Smooth muscle cell of the brain vasculature (primary cell): ENCODE measurements at regions not wholly inside any gene's neighbourhood (a gene's known extent, or its start where the extent isn't known, plus 50 kb on each side); places are given as distances from the start of the nearest gene placed in this dataset.
A peak's percentile ranks its signal among the peaks of the same experiment; 100 is the strongest.

Experiments
- DNase-seq: peaks from one replicate; pipeline ENCODE4 v3.0.0-alpha.2; 2012; ENCODE audit warnings: low read depth, low spot score

DNA sequence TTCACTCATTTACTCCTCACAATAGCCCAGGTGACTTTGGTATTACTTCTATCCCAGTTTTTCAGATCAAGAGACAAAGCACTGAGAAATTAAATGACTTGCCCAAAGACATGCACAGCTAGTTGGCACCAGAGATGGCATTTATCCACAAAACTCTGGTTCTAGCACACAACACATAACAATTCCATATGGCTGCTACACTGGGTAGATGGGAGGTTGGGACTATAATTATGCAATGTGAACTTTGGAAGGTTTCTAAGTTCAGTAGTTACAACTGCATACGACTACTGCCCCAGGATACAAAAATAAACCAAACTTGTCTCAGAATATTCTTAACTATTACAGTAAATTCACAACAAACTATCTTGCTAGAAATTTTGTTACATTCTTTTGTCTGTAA is 54.2 kb upstream of the MLIP start:
- DNase-seq = no peak

DNA sequence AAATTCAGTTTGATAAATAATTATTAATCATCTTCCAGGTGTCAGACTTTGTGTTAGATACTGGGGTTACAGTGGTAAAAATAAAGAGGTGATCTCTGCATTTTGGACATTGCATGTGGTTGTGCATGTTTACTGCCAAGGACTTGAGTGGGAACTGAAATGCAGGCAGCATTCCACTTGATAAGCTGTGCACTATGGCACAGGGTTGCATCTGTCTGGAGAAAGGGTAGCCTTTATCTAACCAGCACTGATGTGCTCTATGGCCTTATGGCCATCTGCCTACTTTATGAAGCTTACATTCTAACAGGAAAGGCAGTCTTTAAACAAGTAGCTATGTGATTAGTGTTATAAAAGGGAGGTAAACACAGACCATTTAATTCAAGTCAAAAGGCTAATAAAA is 53.0 kb upstream of the MLIP start:
- no peak for DNase-seq

GRCh38 chr6:54059683-54060082 is 51.6 kb upstream of the MLIP start:
- DNase-seq = no peak

DNA sequence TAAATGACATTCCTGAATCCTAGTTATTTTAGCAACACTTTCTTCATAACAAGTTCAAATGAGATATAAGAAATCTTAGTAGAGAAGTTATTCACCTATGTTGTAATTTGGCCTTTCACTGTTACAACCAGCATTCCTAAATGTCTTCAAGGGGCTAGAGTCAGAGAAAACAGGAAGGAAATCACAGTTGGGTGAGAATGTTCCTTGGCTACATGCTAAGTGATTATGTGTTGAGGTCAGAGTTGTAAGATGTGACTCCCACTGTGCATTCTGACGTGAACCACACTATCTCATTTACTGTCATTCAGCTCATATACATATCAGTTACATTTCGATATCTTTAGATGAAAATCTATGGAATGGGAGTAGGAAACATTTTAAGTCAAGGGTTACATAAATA is 51.0 kb upstream of the MLIP start:
- DNase-seq = peak; percentile 23
